GM18858 (cell line): ENCODE measurements at regions not wholly inside any gene's neighbourhood (a gene's known extent, or its start where the extent isn't known, plus 50 kb on each side); places are given as distances from the start of the nearest gene placed in this dataset.

Source experiments
- ATAC-seq: cut with Tn5 transposase; IDR thresholded peaks from one replicate; pipeline ENCODE4 v1.9.1; 2021; ENCODE audit not compliant: unreplicated experiment

- ATAC-seq: no peak
These were observed 662.6 kb downstream of the METTL15 start for GRCh38 chr11:28770806-28771205.

GRCh38 chr11:28767574-28767973 lies 659.4 kb downstream of the METTL15 start:
- no peak for ATAC-seq

- ATAC-seq: no peak
These were observed 655.7 kb downstream of the METTL15 start for GRCh38 chr11:28763876-28764275.

GRCh38 chr11:28763151-28763550 lies 655.0 kb downstream of the METTL15 start:
- no peak for ATAC-seq

GRCh38 chr11:28760676-28761390 lies 652.6 kb downstream of the METTL15 start:
- ATAC-seq: no peak

GRCh38 chr11:28759311-28759710 lies 651.1 kb downstream of the METTL15 start:
- ATAC-seq: no peak

GRCh38 chr11:28757725-28758515 lies 649.7 kb downstream of the METTL15 start:
- ATAC-seq: no peak

GRCh38 chr11:28756977-28757376 lies 648.8 kb downstream of the METTL15 start:
- no peak for ATAC-seq

GRCh38 chr11:28743061-28743550 lies 634.9 kb downstream of the METTL15 start:
- no peak for ATAC-seq

GRCh38 chr11:28739489-28740280 lies 631.5 kb downstream of the METTL15 start:
- ATAC-seq: no peak

- no peak for ATAC-seq
These were observed 630.4 kb downstream of the METTL15 start for GRCh38 chr11:28738549-28738948.

- no peak for ATAC-seq
These were observed 628.1 kb downstream of the METTL15 start for GRCh38 chr11:28736256-28736655.

GRCh38 chr11:28735511-28735910 lies 627.3 kb downstream of the METTL15 start:
- ATAC-seq: no peak

- ATAC-seq: no peak
These were observed 622.7 kb downstream of the METTL15 start for GRCh38 chr11:28730889-28731288.

GRCh38 chr11:28730336-28730735 lies 622.1 kb downstream of the METTL15 start:
- ATAC-seq: no peak

- ATAC-seq: no peak
These were observed 621.2 kb downstream of the METTL15 start for GRCh38 chr11:28729339-28729738.

GRCh38 chr11:28728666-28729065 lies 620.5 kb downstream of the METTL15 start:
- no peak for ATAC-seq

- ATAC-seq: no peak
These were observed 619.1 kb downstream of the METTL15 start for GRCh38 chr11:28727254-28727653.

- no peak for ATAC-seq
These were observed 618.2 kb downstream of the METTL15 start for GRCh38 chr11:28726432-28726831.

- ATAC-seq: no peak
These were observed 607.5 kb downstream of the METTL15 start for GRCh38 chr11:28715726-28716125.

- no peak for ATAC-seq
These were observed 605.7 kb downstream of the METTL15 start for GRCh38 chr11:28713850-28714249.
